ENCODE measurements at regions not wholly inside any gene's neighbourhood (a gene's known extent, or its start where the extent isn't known, plus 50 kb on each side); places are given as distances from the start of the nearest gene placed in this dataset.

DNA sequence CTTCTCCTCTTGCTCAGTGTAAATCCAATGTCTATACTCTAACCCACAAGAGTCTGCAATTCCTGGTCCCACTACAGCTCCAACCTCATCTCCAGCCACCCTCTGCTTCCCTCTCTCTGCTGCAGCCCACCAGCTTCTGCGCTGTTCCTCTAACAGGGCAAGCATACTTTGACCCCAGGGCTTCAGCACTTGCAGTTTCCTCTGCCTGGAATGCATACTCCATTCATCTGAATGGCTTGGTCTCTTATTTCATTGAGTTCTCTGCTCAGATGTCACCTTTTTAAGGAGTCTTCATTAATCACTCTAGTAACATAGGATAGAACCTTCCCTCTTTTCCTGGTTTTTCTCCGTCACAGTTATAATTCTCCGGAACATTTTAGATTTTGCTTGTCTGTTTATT is 141.6 kb downstream of the BUD13 start:
- Mint-ChIP-seq H3K27me3 (peaks cover 7% of the 10 kb centered on the region), H3K27ac (no peak overlapping the region), H3K9me3 (ENCODE audit: low read depth) (no peaks in the 10 kb centered on the region), H3K4me1 (ENCODE audit: low read depth) (no peaks in the 10 kb centered on the region), H3K36me3 (ENCODE audit: insufficient read depth) (no peaks in the 10 kb centered on the region), H3K4me3 (ENCODE audit: low read depth) (no peak overlapping the region)
- no peak for DNase-seq (ENCODE audit: low spot score, unreplicated experiment)
- TF ChIP-seq, protein P1, sequence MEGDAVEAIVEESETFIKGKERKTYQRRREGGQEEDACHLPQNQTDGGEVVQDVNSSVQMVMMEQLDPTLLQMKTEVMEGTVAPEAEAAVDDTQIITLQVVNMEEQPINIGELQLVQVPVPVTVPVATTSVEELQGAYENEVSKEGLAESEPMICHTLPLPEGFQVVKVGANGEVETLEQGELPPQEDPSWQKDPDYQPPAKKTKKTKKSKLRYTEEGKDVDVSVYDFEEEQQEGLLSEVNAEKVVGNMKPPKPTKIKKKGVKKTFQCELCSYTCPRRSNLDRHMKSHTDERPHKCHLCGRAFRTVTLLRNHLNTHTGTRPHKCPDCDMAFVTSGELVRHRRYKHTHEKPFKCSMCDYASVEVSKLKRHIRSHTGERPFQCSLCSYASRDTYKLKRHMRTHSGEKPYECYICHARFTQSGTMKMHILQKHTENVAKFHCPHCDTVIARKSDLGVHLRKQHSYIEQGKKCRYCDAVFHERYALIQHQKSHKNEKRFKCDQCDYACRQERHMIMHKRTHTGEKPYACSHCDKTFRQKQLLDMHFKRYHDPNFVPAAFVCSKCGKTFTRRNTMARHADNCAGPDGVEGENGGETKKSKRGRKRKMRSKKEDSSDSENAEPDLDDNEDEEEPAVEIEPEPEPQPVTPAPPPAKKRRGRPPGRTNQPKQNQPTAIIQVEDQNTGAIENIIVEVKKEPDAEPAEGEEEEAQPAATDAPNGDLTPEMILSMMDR (IDR thresholded peaks at IDR 0.05; ENCODE audit: unreplicated experiment), result no peak

DNA sequence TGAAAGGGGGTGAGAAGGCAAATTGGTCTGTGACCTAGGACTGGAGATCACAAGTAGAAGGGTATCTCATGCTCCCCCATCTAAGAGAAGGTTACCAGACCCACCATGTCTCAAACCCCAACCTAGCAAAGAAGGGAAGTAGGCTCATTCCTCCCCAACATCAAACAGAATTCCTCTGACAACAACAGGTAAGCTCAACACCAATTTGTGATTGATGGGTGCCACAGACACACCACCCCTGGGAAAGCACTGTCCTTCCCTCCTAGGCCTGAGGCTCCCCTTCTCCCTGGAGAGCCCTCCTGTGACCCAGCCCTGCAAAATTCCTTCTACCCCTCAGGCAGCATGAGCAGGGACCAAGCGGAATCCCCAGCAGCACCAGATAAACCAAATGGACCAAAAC is 154.3 kb downstream of the BUD13 start:
- no peak for DNase-seq (ENCODE audit: low spot score, unreplicated experiment)
- no peak overlapping the region for H3K4me3 Mint-ChIP-seq (ENCODE audit: low read depth)
- peaks cover 19% of the 10 kb centered on the region for H3K27me3 Mint-ChIP-seq
- H3K27ac Mint-ChIP-seq, result no peak overlapping the region
- no peaks in the 10 kb centered on the region for H3K4me1 Mint-ChIP-seq (ENCODE audit: low read depth)
- TF ChIP-seq, protein P1 (IDR thresholded peaks at IDR 0.05; ENCODE audit: unreplicated experiment), result no peak
- H3K36me3 Mint-ChIP-seq (ENCODE audit: insufficient read depth), result no peaks in the 10 kb centered on the region
- H3K9me3 Mint-ChIP-seq (ENCODE audit: low read depth), result no peaks in the 10 kb centered on the region

DNA sequence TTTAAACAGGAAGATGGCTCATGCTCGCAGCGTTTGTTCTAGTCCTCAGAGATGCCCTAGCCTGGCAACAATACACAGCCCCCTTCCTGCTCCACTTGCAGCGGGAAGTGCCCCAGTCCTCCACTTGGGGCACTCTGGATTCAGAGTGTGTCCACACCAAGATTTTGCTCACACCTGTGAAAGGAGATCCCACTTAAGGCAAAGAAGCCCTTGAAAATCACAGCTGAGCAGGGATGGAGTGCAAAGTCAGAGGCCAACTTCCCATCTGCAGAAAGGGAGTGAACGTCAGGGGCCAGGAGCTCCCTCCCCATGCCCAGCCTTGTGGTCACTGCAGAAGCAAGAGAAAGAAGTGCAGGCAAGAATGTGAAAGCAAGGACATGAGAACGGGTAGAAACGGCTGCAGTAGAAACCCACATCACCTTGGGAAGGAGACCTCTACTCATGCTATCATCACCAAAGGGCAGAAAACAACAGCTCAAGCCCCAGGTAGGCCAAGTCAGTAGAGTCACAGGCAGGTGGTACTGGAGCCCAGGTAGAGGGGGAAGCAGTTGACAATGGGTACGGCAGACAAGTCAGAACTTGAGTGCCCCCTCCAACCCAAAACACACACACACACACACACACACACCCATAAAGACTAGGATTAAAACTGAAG is 157.4 kb downstream of the BUD13 start:
- Mint-ChIP-seq H3K27ac (no peak overlapping the region), H3K9me3 (ENCODE audit: low read depth) (no peaks in the 10 kb centered on the region), H3K27me3 (peaks cover 33% of the 10 kb centered on the region), H3K4me3 (ENCODE audit: low read depth) (no peak overlapping the region), H3K4me1 (ENCODE audit: low read depth) (no peaks in the 10 kb centered on the region), H3K36me3 (ENCODE audit: insufficient read depth) (no peaks in the 10 kb centered on the region)
- no peak for DNase-seq (ENCODE audit: low spot score, unreplicated experiment)
- TF ChIP-seq, protein P1 (IDR thresholded peaks at IDR 0.05; ENCODE audit: unreplicated experiment), result no peak

DNA sequence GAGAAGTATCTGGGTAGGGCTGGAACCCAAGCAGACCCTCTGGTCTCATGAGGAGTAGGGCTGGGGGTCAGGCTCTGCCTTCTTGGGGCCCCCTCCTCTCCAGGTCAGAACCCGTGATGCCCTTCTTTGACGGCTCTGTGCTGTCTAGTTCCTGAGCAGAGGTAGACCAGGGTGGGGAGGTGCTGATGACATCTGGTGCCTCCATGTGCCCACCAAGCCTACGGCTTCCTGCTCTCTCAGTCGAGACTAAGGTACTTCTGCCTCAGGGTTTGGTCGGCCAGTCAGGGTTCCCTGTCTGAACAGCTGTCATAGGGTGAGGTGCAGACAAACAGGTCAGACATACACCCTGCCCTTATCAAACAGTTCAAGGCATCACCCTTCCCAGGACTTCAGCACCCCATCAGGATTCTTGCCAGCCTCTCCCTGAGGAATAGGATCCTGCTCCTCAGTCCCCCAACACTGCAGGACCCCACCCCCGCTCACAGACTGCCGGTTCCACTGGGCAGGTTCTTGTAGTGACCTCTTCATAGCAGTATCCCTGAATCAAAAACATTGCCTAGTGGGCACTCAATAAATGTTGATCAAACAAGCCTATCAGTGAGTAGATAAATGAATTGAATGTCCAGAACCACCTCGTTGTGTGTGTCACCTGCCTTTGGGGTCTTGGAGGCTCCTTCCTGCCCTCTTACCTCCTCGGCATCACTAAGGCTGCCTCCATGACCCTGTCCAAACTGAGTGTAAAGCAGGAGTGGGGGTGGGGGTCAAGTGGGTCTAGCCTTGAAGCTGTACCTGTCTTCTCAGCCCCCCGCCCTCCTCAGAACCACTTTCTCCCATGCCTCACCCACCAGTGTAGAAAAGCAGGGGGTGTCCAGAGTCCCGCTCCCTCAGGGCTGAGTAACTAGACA is 158.2 kb downstream of the BUD13 start:
- peaks cover 33% of the 10 kb centered on the region for H3K27me3 Mint-ChIP-seq
- H3K27ac Mint-ChIP-seq, result no peak overlapping the region
- H3K9me3 Mint-ChIP-seq (ENCODE audit: low read depth), result no peaks in the 10 kb centered on the region
- DNase-seq (ENCODE audit: low spot score, unreplicated experiment), result no peak
- H3K4me1 Mint-ChIP-seq (ENCODE audit: low read depth), result no peaks in the 10 kb centered on the region
- TF ChIP-seq, protein P1 (IDR thresholded peaks at IDR 0.05; ENCODE audit: unreplicated experiment), result no peak
- H3K36me3 Mint-ChIP-seq (ENCODE audit: insufficient read depth), result no peaks in the 10 kb centered on the region
- H3K4me3 Mint-ChIP-seq (ENCODE audit: low read depth), result no peak overlapping the region

DNA sequence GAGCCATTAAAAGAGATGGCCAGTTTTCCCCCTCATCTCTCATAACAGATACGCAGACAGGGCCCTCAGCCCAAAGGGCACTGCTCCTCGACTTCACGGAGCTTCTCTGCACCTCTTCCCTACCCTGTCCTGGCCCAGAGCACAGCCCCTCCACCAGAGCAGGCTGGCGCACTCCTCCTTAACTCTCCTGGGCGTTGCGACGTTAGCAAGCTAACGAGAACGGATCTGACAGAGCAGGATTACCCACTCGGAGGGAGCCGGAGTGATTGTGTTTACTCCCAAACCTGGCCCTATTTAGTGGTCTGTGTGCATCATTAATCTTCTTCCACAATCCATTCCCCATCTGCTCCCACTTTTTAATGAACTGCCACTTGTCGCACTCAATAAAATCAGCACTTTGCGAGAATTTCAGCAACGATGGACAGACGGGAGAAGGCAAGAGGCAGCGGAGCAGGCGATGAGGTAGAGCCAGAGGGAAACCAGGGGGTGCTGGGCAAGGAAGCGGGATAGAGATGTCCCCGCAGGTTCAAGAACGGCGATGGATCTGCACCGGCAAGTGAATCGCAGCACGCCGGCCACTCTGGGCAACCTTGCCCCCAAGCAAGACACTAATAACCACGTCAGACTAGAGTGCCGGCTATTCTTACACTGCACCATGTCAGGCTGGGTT is 159.4 kb downstream of the BUD13 start:
- Mint-ChIP-seq H3K36me3 (ENCODE audit: insufficient read depth) (no peaks in the 10 kb centered on the region), H3K9me3 (ENCODE audit: low read depth) (no peaks in the 10 kb centered on the region), H3K27me3 (peaks cover 30% of the 10 kb centered on the region), H3K27ac (no peak overlapping the region), H3K4me3 (ENCODE audit: low read depth) (no peak overlapping the region), H3K4me1 (ENCODE audit: low read depth) (no peaks in the 10 kb centered on the region)
- TF ChIP-seq, protein P1 (IDR thresholded peaks at IDR 0.05; ENCODE audit: unreplicated experiment), result no peak
- DNase-seq (ENCODE audit: low spot score, unreplicated experiment), result no peak

Measured in progenitor cell of endocrine pancreas (in vitro differentiated cells).